Thyroid gland (tissue), 4 donors: ENCODE measurements at regions not wholly inside any gene's neighbourhood (a gene's known extent, or its start where the extent isn't known, plus 50 kb on each side); places are given as distances from the start of the nearest gene placed in this dataset.

Experiments
- DNase-seq, 2 donors: peaks; one replicate each; pipeline ENCODE4 v3.0.0-alpha.2; 2019
- H3K27ac ChIP-seq, 3 donors: fragments of 200-600 bp; sonication (generic); 1 replicate in 2 of 3; 2 replicates in 1 of 3; pipeline ENCODE4 v1.5.1; 2016 to 2019; ENCODE audit warnings: mild to moderate bottlenecking in 1 of 3, moderate library complexity in 1 of 3
- H3K27me3 ChIP-seq: fragments of 200-600 bp; sonication (generic); one replicate; pipeline ENCODE4 v1.5.1; 2019
- H3K36me3 ChIP-seq, 2 donors: fragments of 200-600 bp; sonication (generic); one replicate each; pipeline ENCODE4 v1.5.1; 2016 to 2019
- H3K4me1 ChIP-seq, 2 donors: fragments of 200-600 bp; sonication (generic); one replicate each; pipeline ENCODE4 v1.5.1; 2017 to 2019
- H3K4me3 ChIP-seq, 3 donors: fragments of 200-600 bp; sonication (generic); replicated peaks in 1 of 3; 1 replicate in 2 of 3; 2 replicates in 1 of 3; pipeline ENCODE4 v1.5.1; 2016; ENCODE audit warnings: mild to moderate bottlenecking in 1 of 3
- H3K9me3 ChIP-seq: fragments of 200-600 bp; sonication (generic); one replicate; pipeline ENCODE4 v1.5.1; 2017
- CTCF ChIP-seq, 6 experiments: fragments of 200-600 bp in 3 of 6; fragments of 450-650 bp in 3 of 6; sonication (generic) in 3 of 6; IDR thresholded peaks; one replicate each; pipeline ENCODE4 v1.5.1; 2016 to 2019; ENCODE audit warnings: antibody characterized with exemption in 6 of 6, mild to moderate bottlenecking in 2 of 6, inconsistent platforms in 1 of 6, moderate library complexity in 1 of 6
- POLR2A ChIP-seq, 2 donors: fragments of 450-650 bp; IDR thresholded peaks; one replicate each; pipeline ENCODE4 v1.6.1; 2017; ENCODE audit warnings: antibody characterized with exemption in 2 of 2, mild to moderate bottlenecking in 2 of 2, moderate library complexity in 1 of 2
- WGBS, 2 donors: methylation state at CpG; one replicate each; pipeline ENCODE4 v1.1.5; 2017; 5-methylcytosine and 5-hydroxymethylcytosine counted together
- intact Hi-C: fragments of 100-400 bp; cut with DNase I; formaldehyde crosslinking; loops from one replicate; pipeline ENCODE4 v1.15.1; 2023

- Histone ChIP-seq H3K27ac (no peak overlapping the region), H3K27me3 (no peaks in the 10 kb centered on the region), H3K9me3 (no peaks in the 10 kb centered on the region), H3K36me3 (no peaks in the 10 kb centered on the region), H3K4me3 (no peak overlapping the region), H3K4me1 (no peaks in the 10 kb centered on the region)
- 62 to 84% methylated on average over 2 of the region's 2 CpGs for WGBS, 2 donors
- intact Hi-C loops = no loop called here
- TF ChIP-seq POLR2A (IDR thresholded peaks at IDR 0.05) (no peak), CTCF (IDR thresholded peaks at IDR 0.05) (no peak)
- no peak for DNase-seq
Measured at GRCh38 chr10:64859911-64860310, 1338.7 kb downstream of the REEP3 start.

GRCh38 chr10:64863836-64864235 lies 1342.6 kb downstream of the REEP3 start:
- no peak overlapping the region for H3K27ac ChIP-seq
- H3K4me1 ChIP-seq = no peaks in the 10 kb centered on the region
- no peak for DNase-seq
- intact Hi-C loops = no loop called here
- no peaks in the 10 kb centered on the region for H3K27me3 ChIP-seq
- no peak for TF ChIP-seq CTCF (IDR thresholded peaks at IDR 0.05)
- no peak for TF ChIP-seq POLR2A (IDR thresholded peaks at IDR 0.05)
- 88 to 91% methylated on average over 1 of the region's 1 CpG for WGBS, 2 donors
- H3K36me3 ChIP-seq = no peaks in the 10 kb centered on the region
- H3K9me3 ChIP-seq = no peaks in the 10 kb centered on the region
- H3K4me3 ChIP-seq = no peak overlapping the region

GRCh38 chr10:64867501-64867962 lies 1346.3 kb downstream of the REEP3 start:
- TF ChIP-seq POLR2A (IDR thresholded peaks at IDR 0.05) (no peak), CTCF (IDR thresholded peaks at IDR 0.05) (no peak)
- intact Hi-C loops = no loop called here
- no peaks in the 10 kb centered on the region for H3K4me1 ChIP-seq

GRCh38 chr10:64873088-64873487 lies 1351.9 kb downstream of the REEP3 start:
- H3K9me3 ChIP-seq = no peaks in the 10 kb centered on the region
- TF ChIP-seq POLR2A (IDR thresholded peaks at IDR 0.05) = no peak
- no peak for TF ChIP-seq CTCF (IDR thresholded peaks at IDR 0.05)
- H3K36me3 ChIP-seq = no peaks in the 10 kb centered on the region
- no peak overlapping the region for H3K4me3 ChIP-seq
- intact Hi-C loops = no loop called here
- DNase-seq = no peak
- no peaks in the 10 kb centered on the region for H3K27me3 ChIP-seq
- no peaks in the 10 kb centered on the region for H3K4me1 ChIP-seq
- WGBS, 2 donors = 63 to 71% methylated on average over 3 of the region's 3 CpGs
- no peak overlapping the region for H3K27ac ChIP-seq

More at GRCh38 chr10:64867501-64867962, 1346.3 kb downstream of the REEP3 start:
- DNase-seq = no peak
- Histone ChIP-seq H3K27me3 (no peaks in the 10 kb centered on the region), H3K4me3 (no peak overlapping the region), H3K36me3 (no peaks in the 10 kb centered on the region), H3K9me3 (no peaks in the 10 kb centered on the region), H3K27ac (no peak overlapping the region)
- 38 to 51% methylated on average over 4 of the region's 4 CpGs for WGBS, 2 donors

- 76 to 85% methylated on average over 2 of the region's 2 CpGs for whole genome bisulfite sequencing, 2 donors
- intact Hi-C loops = no loop called here
Measured at GRCh38 chr10:64873959-64874358, 1352.8 kb downstream of the REEP3 start.

More at GRCh38 chr10:64873959-64874358, 1352.8 kb downstream of the REEP3 start:
- no peak for DNase-seq
- Histone ChIP-seq H3K27ac (no peak overlapping the region), H3K36me3 (no peaks in the 10 kb centered on the region), H3K27me3 (no peaks in the 10 kb centered on the region), H3K4me1 (no peaks in the 10 kb centered on the region), H3K9me3 (no peaks in the 10 kb centered on the region), H3K4me3 (no peak overlapping the region)
- no peak for TF ChIP-seq CTCF (IDR thresholded peaks at IDR 0.05)
- no peak for TF ChIP-seq POLR2A (IDR thresholded peaks at IDR 0.05)
